Spleen (tissue), 7 donors: ENCODE measurements at regions not wholly inside any gene's neighbourhood (a gene's known extent, or its start where the extent isn't known, plus 50 kb on each side); places are given as distances from the start of the nearest gene placed in this dataset.

Experiments used
- POLR2AphosphoS5 ChIP-seq, 3 donors: sonication (generic); formaldehyde crosslinking; IDR thresholded peaks; one replicate each; pipeline ENCODE4 v1.5.1; 2017; ENCODE audit warnings: antibody characterized with exemption in 3 of 3
- TF ChIP-seq, protein P1 (sequence below), 11 experiments: fragments of 200-600 bp in 7 of 11; fragments of 450-650 bp in 4 of 11; sonication (generic) in 4 of 11; IDR thresholded peaks in 8 of 11; conservative IDR thresholded peaks in 3 of 11; 1 replicate in 7 of 11; 2 replicates in 4 of 11; pipeline versions ENCODE4 v1.4.0 to v1.8.0; 2016 to 2021; ENCODE audit warnings: antibody characterized with exemption in 11 of 11, inconsistent platforms in 4 of 11, mild to moderate bottlenecking in 1 of 11
- donor health status: DM: no; HTN: no; CAD: no; lungs with moderate emphysema.
- donor health status: DM: no; HTN: no; CAD: no.
- donor health status: DM: no; HTN: no; CAD: no.

GRCh38 chr17:31798205-31798724, 60.8 kb downstream of the COPRS start:
- TF ChIP-seq, protein P1, sequence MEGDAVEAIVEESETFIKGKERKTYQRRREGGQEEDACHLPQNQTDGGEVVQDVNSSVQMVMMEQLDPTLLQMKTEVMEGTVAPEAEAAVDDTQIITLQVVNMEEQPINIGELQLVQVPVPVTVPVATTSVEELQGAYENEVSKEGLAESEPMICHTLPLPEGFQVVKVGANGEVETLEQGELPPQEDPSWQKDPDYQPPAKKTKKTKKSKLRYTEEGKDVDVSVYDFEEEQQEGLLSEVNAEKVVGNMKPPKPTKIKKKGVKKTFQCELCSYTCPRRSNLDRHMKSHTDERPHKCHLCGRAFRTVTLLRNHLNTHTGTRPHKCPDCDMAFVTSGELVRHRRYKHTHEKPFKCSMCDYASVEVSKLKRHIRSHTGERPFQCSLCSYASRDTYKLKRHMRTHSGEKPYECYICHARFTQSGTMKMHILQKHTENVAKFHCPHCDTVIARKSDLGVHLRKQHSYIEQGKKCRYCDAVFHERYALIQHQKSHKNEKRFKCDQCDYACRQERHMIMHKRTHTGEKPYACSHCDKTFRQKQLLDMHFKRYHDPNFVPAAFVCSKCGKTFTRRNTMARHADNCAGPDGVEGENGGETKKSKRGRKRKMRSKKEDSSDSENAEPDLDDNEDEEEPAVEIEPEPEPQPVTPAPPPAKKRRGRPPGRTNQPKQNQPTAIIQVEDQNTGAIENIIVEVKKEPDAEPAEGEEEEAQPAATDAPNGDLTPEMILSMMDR (IDR thresholded peaks at IDR 0.05 in 8 of 11, conservative IDR thresholded peaks at IDR 0.05 in 3 of 11) = no peak
- TF ChIP-seq POLR2AphosphoS5 (IDR thresholded peaks at IDR 0.05) = no peak
